Loucy (cell line): ENCODE measurements at regions not wholly inside any gene's neighbourhood (a gene's known extent, or its start where the extent isn't known, plus 50 kb on each side); places are given as distances from the start of the nearest gene placed in this dataset.

Experiments used
- EZH2phosphoT487 ChIP-seq: fragments of 200-600 bp; IDR thresholded peaks from 2 replicates; pipeline ENCODE4 v1.6.1; 2018; ENCODE audit warnings: antibody characterized with exemption, mild to moderate bottlenecking, moderate library complexity, borderline replicate concordance
- TF ChIP-seq, protein P1 (sequence below): fragments of 200-600 bp; sonication (generic); conservative IDR thresholded peaks from 2 replicates; pipeline ENCODE4 v1.5.1; 2014; ENCODE audit warnings: mild to moderate bottlenecking, antibody characterized with exemption, low read length

DNA sequence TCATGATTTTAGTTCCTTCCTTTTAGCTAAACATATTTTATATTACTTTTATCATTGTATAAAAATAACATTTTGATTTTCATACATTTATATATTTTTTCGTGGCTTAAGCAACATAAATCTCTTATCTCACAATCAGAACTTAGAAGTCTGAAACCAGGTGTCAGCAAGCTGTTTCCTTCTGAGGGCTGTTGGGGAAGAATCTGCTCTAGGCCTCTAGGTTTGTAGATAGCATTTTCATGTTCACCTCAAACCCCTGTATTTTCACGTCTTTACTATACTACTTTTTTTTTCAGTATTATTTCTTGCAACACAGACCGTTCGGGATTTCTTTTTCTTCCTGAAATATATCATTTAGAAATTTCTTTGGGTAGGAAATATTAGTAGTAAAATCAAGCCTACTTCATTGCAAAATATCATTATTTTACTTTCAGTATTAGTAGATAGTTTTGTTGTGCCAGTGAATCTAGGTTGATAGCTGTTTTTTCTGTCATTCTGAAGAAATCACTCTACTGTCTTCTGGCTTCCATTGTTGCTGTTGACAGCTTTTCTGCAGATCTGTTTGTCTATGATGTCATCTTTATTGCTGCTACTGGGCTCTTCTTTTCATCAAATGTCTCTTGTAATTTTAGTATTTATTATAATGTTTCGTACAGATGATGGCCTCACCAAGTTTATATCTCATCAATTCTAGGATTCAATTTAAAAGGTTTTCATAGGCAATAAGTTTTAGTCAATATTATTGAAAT lies 756.3 kb downstream of the VGLL3 start:
- TF ChIP-seq, protein P1, sequence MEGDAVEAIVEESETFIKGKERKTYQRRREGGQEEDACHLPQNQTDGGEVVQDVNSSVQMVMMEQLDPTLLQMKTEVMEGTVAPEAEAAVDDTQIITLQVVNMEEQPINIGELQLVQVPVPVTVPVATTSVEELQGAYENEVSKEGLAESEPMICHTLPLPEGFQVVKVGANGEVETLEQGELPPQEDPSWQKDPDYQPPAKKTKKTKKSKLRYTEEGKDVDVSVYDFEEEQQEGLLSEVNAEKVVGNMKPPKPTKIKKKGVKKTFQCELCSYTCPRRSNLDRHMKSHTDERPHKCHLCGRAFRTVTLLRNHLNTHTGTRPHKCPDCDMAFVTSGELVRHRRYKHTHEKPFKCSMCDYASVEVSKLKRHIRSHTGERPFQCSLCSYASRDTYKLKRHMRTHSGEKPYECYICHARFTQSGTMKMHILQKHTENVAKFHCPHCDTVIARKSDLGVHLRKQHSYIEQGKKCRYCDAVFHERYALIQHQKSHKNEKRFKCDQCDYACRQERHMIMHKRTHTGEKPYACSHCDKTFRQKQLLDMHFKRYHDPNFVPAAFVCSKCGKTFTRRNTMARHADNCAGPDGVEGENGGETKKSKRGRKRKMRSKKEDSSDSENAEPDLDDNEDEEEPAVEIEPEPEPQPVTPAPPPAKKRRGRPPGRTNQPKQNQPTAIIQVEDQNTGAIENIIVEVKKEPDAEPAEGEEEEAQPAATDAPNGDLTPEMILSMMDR = no peak
- TF ChIP-seq EZH2phosphoT487 = no peak
